Ovary (tissue), 7 donors: ENCODE measurements at regions not wholly inside any gene's neighbourhood (a gene's known extent, or its start where the extent isn't known, plus 50 kb on each side); places are given as distances from the start of the nearest gene placed in this dataset.

Experiments used
- DNase-seq, 5 donors: peaks; one replicate each; pipeline ENCODE4 v3.0.0-alpha.2; 2019 to 2020
- H3K27ac ChIP-seq, 2 donors: fragments of 200-600 bp; one replicate each; pipeline versions ENCODE4 v1.5.1 to v1.8.0; 2019 to 2022
- H3K27me3 ChIP-seq: fragments of 200-600 bp; one replicate; pipeline ENCODE4 v1.8.0; 2022
- H3K36me3 ChIP-seq: fragments of 200-600 bp; sonication (generic); one replicate; pipeline ENCODE4 v1.5.1; 2019
- H3K4me1 ChIP-seq: one replicate; pipeline ENCODE4 v1.8.1; 2013; ENCODE audit warnings: mild to moderate bottlenecking, moderate library complexity; ENCODE audit not compliant: insufficient read depth
- H3K4me3 ChIP-seq: fragments of 200-600 bp; sonication (generic); one replicate; pipeline ENCODE4 v1.5.1; 2017
- H3K9me3 ChIP-seq, 2 donors: fragments of 200-600 bp in 1 of 2; sonication (generic) in 1 of 2; one replicate each; pipeline versions ENCODE4 v1.5.1 to v1.8.1; 2013 to 2019; ENCODE audit warnings: mild to moderate bottlenecking in 1 of 2, moderate library complexity in 1 of 2
- CTCF ChIP-seq, 3 donors: fragments of 450-650 bp in 2 of 3; fragments of 200-600 bp in 1 of 3; IDR thresholded peaks; one replicate each; pipeline versions ENCODE4 v1.5.1 to v1.8.0; 2016 to 2022; ENCODE audit warnings: antibody characterized with exemption in 3 of 3, mild to moderate bottlenecking in 1 of 3
- EP300 ChIP-seq: sonication (generic); formaldehyde crosslinking; IDR thresholded peaks from one replicate; pipeline ENCODE4 v1.6.1; 2017; ENCODE audit warnings: antibody characterized with exemption
- POLR2A ChIP-seq: fragments of 450-650 bp; IDR thresholded peaks from one replicate; pipeline ENCODE4 v1.6.1; 2017; ENCODE audit warnings: antibody characterized with exemption, mild to moderate bottlenecking, moderate library complexity
- WGBS, 3 donors: extraction: QIAGEN DNeasy Blood & Tissue Kit in 1 of 3; methylation state at CpG; one replicate each; pipeline versions ENCODE4 v1.1.5 to v1.1.7; 2013 to 2017; 5-methylcytosine and 5-hydroxymethylcytosine counted together
- intact Hi-C, 4 donors: fragments of 100-400 bp; cut with DNase I; formaldehyde crosslinking; loops; one replicate each; pipeline versions ENCODE4 v1.11.0 to v1.15.1; 2022 to 2023
- donor health status: DM: no; HTN: no; CAD: no; lungs with moderate emphysema.
- donor health status: DM: no; HTN: no; CAD: no.
- donor health status: Bipolar disorder and iron deficiency.
- donor health status: DM: no; HTN: no; CAD: no.
- donor health status: DM: yes; HTN: yes; CAD: no.

GRCh38 chr4:33386764-33387163 is 2666.6 kb downstream of the PCDH7 start:
- no peak overlapping the region for H3K27ac ChIP-seq
- intact Hi-C loops, result no loop called here
- no peak overlapping the region for H3K4me3 ChIP-seq
- H3K4me1 ChIP-seq, result no peaks in the 10 kb centered on the region
- no peaks in the 10 kb centered on the region for H3K36me3 ChIP-seq
- H3K27me3 ChIP-seq, result no peaks in the 10 kb centered on the region
- no peak for TF ChIP-seq CTCF (IDR thresholded peaks at IDR 0.05)
- no peak for TF ChIP-seq POLR2A
- no peak for TF ChIP-seq EP300
- DNase-seq, result no peak
- no peaks in the 10 kb centered on the region for H3K9me3 ChIP-seq

- H3K4me3 ChIP-seq, result no peak overlapping the region
- no peaks in the 10 kb centered on the region for H3K36me3 ChIP-seq
- no peaks in the 10 kb centered on the region for H3K4me1 ChIP-seq
- no peak overlapping the region for H3K27ac ChIP-seq
- TF ChIP-seq POLR2A (no peak), EP300 (no peak), CTCF (IDR thresholded peaks at IDR 0.05) (no peak)
- H3K27me3 ChIP-seq, result no peaks in the 10 kb centered on the region
- intact Hi-C loops, result no loop called here
- WGBS, 3 donors, result 64 to 71% (median 69%) methylated on average over 3 of the region's 3 CpGs
- H3K9me3 ChIP-seq, result no peaks in the 10 kb centered on the region
- no peak for DNase-seq
These were observed 2670.8 kb downstream of the PCDH7 start for GRCh38 chr4:33390976-33391375.

GRCh38 chr4:33395731-33396485 is 2675.7 kb downstream of the PCDH7 start:
- H3K4me3 ChIP-seq, result no peak overlapping the region

GRCh38 chr4:33400504-33400903 is 2680.3 kb downstream of the PCDH7 start:
- Histone ChIP-seq H3K4me3 (no peak overlapping the region), H3K36me3 (no peaks in the 10 kb centered on the region), H3K4me1 (no peaks in the 10 kb centered on the region), H3K9me3 (no peaks in the 10 kb centered on the region), H3K27ac (no peak overlapping the region), H3K27me3 (no peaks in the 10 kb centered on the region)
- DNase-seq, result no peak
- 93 to 97% (median 94%) methylated on average over 11 of the region's 11 CpGs for WGBS, 3 donors
- intact Hi-C loops, result no loop called here
- TF ChIP-seq CTCF (IDR thresholded peaks at IDR 0.05) (no peak), EP300 (no peak), POLR2A (no peak)

More at GRCh38 chr4:33395731-33396485, 2675.7 kb downstream of the PCDH7 start:
- no peaks in the 10 kb centered on the region for H3K4me1 ChIP-seq
- TF ChIP-seq CTCF (IDR thresholded peaks at IDR 0.05), result no peak
- TF ChIP-seq EP300, result no peak
- TF ChIP-seq POLR2A, result no peak
- H3K9me3 ChIP-seq, result no peaks in the 10 kb centered on the region
- H3K27me3 ChIP-seq, result no peaks in the 10 kb centered on the region
- intact Hi-C loops, result no loop called here
- no peak for DNase-seq
- H3K36me3 ChIP-seq, result no peaks in the 10 kb centered on the region
- no peak overlapping the region for H3K27ac ChIP-seq
